AG04450 (cell line): ENCODE measurements at regions not wholly inside any gene's neighbourhood (a gene's known extent, or its start where the extent isn't known, plus 50 kb on each side); places are given as distances from the start of the nearest gene placed in this dataset.

Experiments
- CTCF ChIA-PET: fragments of 300-600, 350-600 bp; formaldehyde crosslinking; extraction: SDS; loops from one replicate; lab custom pipeline; 2022; ENCODE audit warnings: antibody characterized with exemption, inconsistent platforms; lab: Charles Lee
- POLR2A ChIA-PET: fragments of 350-600 bp; formaldehyde crosslinking; extraction: SDS; loops from one replicate; lab custom pipeline; 2021; ENCODE audit warnings: antibody characterized with exemption, inconsistent platforms; lab: Yijun Ruan, JAX
- DNase-seq: peaks from one replicate; pipeline ENCODE4 v3.0.0-alpha.2; 2011; ENCODE audit warnings: low read depth, low spot score
- H3K27ac ChIP-seq: one replicate; pipeline ENCODE4 v1.5.1; 2012; ENCODE audit warnings: low read depth, low read length, control low read depth
- H3K27me3 ChIP-seq: one replicate; pipeline ENCODE4 v1.6.0; 2012; ENCODE audit warnings: low read length; ENCODE audit not compliant: control insufficient read depth, insufficient read depth
- H3K4me3 ChIP-seq: 2 replicates; pipeline ENCODE4 v1.5.1; 2011; ENCODE audit warnings: mild to moderate bottlenecking, low read depth, low read length, control low read depth
- H3K9me3 ChIP-seq: 2 replicates; pipeline ENCODE4 v1.5.1; 2012; ENCODE audit warnings: low read length; ENCODE audit not compliant: control insufficient read depth, insufficient read depth
- TF ChIP-seq, protein P1 (sequence below): IDR thresholded peaks from 2 replicates; pipeline ENCODE4 v1.5.1; 2011; ENCODE audit warnings: low read depth, low read length, control low read depth, inconsistent platforms

DNA sequence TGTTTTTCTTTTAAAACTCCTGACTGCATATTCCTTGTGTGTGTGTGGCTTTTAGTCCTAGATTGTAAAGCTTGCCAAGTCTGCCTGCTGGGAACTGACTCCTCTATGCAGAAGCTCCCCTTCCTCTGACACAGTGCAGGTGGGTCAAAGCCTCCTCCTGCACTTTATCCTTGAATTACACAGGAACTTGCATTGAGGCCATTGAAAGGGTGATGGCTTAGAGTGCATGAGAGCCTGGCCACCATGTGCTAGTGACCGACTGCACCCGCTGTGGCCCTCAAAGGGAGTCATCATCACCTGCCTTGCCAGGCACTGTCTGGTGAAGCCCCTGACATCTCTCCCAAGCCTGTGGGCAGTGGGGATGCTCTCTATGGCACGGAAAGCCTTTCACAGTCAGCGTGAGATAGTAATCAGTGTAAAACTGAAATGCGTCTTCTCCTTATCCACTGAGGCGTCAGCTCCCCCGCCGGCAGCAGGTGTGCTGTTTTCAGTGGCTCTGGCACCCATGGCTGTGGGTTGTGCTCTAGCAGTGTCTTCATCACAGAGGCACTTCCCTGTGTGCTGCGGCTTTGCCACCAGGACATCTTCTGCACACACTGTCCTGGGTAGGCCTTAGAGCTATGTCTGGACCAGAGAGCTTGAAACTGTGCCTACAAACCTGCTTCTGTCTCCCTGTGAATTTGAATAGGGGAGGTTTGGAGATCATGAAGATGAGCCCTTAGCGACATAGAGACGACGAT is 87.9 kb downstream of the THBS2 start:
- POLR2A ChIA-PET, result no interaction called here
- no peak for DNase-seq

DNA sequence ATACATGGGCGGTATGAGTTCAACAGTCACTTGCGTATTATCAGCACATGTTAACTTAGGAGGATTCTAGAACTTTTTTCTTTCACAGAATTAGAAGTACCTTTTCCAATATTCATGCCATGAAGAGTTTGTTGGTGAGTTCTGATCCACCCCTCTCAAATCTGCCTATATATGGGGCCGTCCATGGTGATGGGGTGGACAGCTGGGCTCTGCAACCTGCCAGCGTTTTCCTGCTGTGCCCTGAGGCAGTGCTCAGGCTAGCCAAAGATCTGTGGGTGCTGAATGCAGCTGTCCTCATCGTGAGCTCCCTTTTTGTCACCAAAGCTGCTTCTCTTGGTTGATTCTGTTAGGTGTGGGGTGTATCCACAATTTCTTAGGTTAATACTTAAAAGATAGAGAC is 88.7 kb downstream of the THBS2 start:
- ChIA-PET POLR2A (no interaction called here), CTCF (no interaction called here)
- no peak for DNase-seq
- H3K27me3 ChIP-seq, result no peaks in the 10 kb centered on the region
- H3K4me3 ChIP-seq, result no peak overlapping the region
- H3K9me3 ChIP-seq, result peaks cover 27% of the 10 kb centered on the region
- TF ChIP-seq, protein P1, sequence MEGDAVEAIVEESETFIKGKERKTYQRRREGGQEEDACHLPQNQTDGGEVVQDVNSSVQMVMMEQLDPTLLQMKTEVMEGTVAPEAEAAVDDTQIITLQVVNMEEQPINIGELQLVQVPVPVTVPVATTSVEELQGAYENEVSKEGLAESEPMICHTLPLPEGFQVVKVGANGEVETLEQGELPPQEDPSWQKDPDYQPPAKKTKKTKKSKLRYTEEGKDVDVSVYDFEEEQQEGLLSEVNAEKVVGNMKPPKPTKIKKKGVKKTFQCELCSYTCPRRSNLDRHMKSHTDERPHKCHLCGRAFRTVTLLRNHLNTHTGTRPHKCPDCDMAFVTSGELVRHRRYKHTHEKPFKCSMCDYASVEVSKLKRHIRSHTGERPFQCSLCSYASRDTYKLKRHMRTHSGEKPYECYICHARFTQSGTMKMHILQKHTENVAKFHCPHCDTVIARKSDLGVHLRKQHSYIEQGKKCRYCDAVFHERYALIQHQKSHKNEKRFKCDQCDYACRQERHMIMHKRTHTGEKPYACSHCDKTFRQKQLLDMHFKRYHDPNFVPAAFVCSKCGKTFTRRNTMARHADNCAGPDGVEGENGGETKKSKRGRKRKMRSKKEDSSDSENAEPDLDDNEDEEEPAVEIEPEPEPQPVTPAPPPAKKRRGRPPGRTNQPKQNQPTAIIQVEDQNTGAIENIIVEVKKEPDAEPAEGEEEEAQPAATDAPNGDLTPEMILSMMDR, result no peak
- no peak overlapping the region for H3K27ac ChIP-seq

More for the DNA sequence above, 87.9 kb downstream of the THBS2 start:
- TF ChIP-seq, protein P1, result no peak
- Histone ChIP-seq H3K4me3 (no peak overlapping the region), H3K9me3 (peaks cover 23% of the 10 kb centered on the region), H3K27ac (no peak overlapping the region), H3K27me3 (no peaks in the 10 kb centered on the region)
- CTCF ChIA-PET, result no interaction called here

DNA sequence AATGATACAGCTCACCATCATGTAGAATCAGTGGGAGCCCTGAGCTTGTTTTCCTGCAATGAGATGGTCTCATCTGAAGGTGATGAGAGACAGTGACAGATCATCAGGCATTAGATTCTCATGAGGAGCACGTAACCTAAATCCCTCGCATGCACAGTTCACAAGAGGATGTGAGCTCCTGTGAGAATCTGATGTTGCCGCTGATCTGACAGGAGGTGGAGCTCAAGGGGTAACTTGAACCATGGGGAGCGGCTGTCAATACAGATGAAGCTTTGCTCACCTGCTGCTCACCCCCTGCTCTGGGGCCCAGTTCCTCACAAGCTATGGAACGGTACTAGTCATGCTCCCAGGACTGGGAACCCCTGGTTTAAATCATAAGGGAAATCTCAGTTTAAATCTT is 89.2 kb downstream of the THBS2 start:
- TF ChIP-seq, protein P1, result no peak
- ChIA-PET POLR2A (no interaction called here), CTCF (no interaction called here)
- Histone ChIP-seq H3K9me3 (peaks cover 29% of the 10 kb centered on the region), H3K27me3 (no peaks in the 10 kb centered on the region), H3K4me3 (no peak overlapping the region), H3K27ac (no peak overlapping the region)
- DNase-seq, result no peak

DNA sequence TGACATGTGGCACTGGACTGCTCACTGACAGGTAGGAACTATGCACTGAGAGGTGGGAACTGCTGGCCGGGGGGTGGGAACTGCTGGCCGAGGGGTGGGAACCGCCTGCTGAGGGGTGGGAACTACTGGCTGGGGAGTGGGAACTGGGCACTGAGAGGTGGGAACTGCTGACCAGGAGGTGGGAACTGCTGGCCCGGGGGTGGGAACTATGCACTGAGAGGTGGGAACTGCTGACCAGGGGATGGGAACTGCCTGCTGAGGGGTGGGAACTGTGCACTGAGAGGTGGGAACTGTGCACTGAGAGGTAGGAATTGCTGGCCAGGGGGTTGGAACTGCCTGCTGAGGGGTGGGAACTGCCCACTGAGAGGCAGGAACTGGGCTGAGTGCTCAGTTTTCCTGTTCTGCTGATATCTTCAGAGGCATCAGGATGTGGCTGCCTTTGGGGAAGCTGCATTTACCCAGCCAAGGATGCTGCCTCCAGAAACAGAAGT is 90.2 kb downstream of the THBS2 start:
- H3K9me3 ChIP-seq, result peaks cover 27% of the 10 kb centered on the region
- H3K4me3 ChIP-seq, result no peak overlapping the region
- ChIA-PET CTCF (no interaction called here), POLR2A (no interaction called here)
- H3K27ac ChIP-seq, result peak overlapping the region; percentile 87
- TF ChIP-seq, protein P1, result no peak
- no peaks in the 10 kb centered on the region for H3K27me3 ChIP-seq
- no peak for DNase-seq

DNA sequence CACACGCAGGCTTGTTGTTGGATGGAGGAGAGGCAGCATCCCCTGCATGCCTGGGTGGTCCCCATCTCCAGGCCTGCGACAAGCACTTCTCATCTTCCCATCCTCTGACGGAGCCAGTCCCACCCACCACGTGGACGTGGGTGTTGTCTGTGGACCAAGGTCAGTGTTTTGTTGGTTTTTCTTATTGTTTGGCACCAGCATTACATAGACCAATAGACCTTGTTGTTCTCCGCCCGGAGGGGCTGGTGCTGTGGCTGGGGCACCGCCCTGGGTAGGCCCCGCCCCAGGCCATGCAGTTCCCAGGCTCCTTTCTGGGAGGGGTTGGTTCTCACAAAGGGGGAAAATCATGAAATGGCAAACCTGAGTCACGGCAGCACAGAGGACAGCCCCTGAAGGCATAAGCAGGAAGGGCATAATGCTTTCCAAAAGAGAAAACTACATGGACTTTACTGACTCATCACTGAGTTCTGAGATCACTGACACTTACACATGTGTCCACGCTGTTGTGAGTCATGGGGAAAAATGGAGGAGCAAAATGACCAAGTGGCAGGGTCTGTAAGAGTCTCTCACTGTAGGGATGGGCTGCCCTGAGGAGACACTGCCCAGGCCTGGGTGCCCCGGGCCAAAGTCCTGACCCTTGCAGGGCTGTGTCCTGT is 90.8 kb downstream of the THBS2 start:
- TF ChIP-seq, protein P1, result no peak
- ChIA-PET POLR2A (no interaction called here), CTCF (no interaction called here)
- DNase-seq, result peak; percentile 70
- Histone ChIP-seq H3K9me3 (peaks cover 23% of the 10 kb centered on the region), H3K4me3 (no peak overlapping the region), H3K27ac (peak overlapping the region; percentile 87), H3K27me3 (no peaks in the 10 kb centered on the region)
